Thoracic aorta (tissue), 2 donors: ENCODE measurements at regions not wholly inside any gene's neighbourhood (a gene's known extent, or its start where the extent isn't known, plus 50 kb on each side); places are given as distances from the start of the nearest gene placed in this dataset.
"Not testable (repeated sequence)": the region's sequence is repeated elsewhere in the genome, so short reads cannot be mapped to it uniquely, and the experiment has no call there.

ENCODE experiments used
- ATAC-seq: fragments of 150-250 bp; one replicate; pipeline ENCODE4 v1.8.0; 2017; ENCODE audit warnings: low read depth; ENCODE audit not compliant: insufficient number of reproducible peaks, low FRiP score
- DNase-seq: peaks from one replicate; pipeline ENCODE4 v3.0.0-alpha.2; 2020; ENCODE audit warnings: low spot score
- H3K27ac ChIP-seq, 2 donors: fragments of 200-600 bp; sonication (generic); 1 replicate in 1 of 2; 2 replicates in 1 of 2; pipeline ENCODE4 v1.5.1; 2016; ENCODE audit warnings: mild to moderate bottlenecking in 2 of 2, moderate library complexity in 2 of 2
- H3K27me3 ChIP-seq: fragments of 200-600 bp; sonication (generic); replicated peaks from 2 replicates; pipeline ENCODE4 v1.6.0; 2016; ENCODE audit warnings: mild to moderate bottlenecking; ENCODE audit not compliant: insufficient read depth
- H3K36me3 ChIP-seq: fragments of 200-600 bp; sonication (generic); one replicate; pipeline ENCODE4 v1.5.1; 2016
- H3K4me1 ChIP-seq, 2 donors: fragments of 200-600 bp; sonication (generic); 1 replicate in 1 of 2; 2 replicates in 1 of 2; pipeline versions ENCODE4 v1.5.1 to v1.6.0; 2016; ENCODE audit warnings: low read depth in 2 of 2, mild to moderate bottlenecking in 1 of 2; ENCODE audit not compliant: control insufficient read depth in 1 of 2
- H3K4me3 ChIP-seq: fragments of 200-600 bp; sonication (generic); 2 replicates; pipeline ENCODE4 v1.5.1; 2016; ENCODE audit warnings: mild to moderate bottlenecking
- H3K9me3 ChIP-seq: fragments of 200-600 bp; sonication (generic); 2 replicates; pipeline ENCODE4 v1.5.1; 2016
- TF ChIP-seq, protein P1 (sequence below): fragments of 200-600 bp; sonication (generic); IDR thresholded peaks from one replicate; pipeline ENCODE4 v1.5.1; 2019; ENCODE audit warnings: antibody characterized with exemption

DNA sequence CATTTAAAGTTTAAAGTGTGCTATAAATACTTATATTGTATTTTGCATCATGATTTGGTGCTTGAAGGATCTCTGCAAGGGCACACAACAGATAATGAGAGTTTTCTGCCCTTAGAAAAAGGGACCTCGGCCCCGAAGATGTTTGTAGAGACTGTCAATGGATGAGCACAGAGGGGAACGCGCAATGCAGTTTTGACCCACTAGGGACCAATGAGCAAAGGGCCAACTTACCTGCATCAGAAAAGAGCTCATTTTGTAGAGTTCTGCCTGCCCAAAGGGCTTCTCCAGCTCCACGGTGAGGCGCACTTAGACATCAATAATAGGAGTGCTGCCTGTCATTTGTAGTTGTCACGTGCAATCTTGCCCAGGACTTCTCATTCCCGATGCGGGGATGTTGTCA is 91.1 kb downstream of the BUB3 start:
- no peaks in the 10 kb centered on the region for H3K36me3 ChIP-seq
- no peaks in the 10 kb centered on the region for H3K9me3 ChIP-seq
- no peak overlapping the region for H3K4me3 ChIP-seq
- no peaks in the 10 kb centered on the region for H3K4me1 ChIP-seq
- no peak overlapping the region for H3K27ac ChIP-seq
- DNase-seq (no peak), ATAC-seq (no peak)
- H3K27me3 ChIP-seq: no peaks in the 10 kb centered on the region
- TF ChIP-seq, protein P1, sequence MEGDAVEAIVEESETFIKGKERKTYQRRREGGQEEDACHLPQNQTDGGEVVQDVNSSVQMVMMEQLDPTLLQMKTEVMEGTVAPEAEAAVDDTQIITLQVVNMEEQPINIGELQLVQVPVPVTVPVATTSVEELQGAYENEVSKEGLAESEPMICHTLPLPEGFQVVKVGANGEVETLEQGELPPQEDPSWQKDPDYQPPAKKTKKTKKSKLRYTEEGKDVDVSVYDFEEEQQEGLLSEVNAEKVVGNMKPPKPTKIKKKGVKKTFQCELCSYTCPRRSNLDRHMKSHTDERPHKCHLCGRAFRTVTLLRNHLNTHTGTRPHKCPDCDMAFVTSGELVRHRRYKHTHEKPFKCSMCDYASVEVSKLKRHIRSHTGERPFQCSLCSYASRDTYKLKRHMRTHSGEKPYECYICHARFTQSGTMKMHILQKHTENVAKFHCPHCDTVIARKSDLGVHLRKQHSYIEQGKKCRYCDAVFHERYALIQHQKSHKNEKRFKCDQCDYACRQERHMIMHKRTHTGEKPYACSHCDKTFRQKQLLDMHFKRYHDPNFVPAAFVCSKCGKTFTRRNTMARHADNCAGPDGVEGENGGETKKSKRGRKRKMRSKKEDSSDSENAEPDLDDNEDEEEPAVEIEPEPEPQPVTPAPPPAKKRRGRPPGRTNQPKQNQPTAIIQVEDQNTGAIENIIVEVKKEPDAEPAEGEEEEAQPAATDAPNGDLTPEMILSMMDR: no peak

DNA sequence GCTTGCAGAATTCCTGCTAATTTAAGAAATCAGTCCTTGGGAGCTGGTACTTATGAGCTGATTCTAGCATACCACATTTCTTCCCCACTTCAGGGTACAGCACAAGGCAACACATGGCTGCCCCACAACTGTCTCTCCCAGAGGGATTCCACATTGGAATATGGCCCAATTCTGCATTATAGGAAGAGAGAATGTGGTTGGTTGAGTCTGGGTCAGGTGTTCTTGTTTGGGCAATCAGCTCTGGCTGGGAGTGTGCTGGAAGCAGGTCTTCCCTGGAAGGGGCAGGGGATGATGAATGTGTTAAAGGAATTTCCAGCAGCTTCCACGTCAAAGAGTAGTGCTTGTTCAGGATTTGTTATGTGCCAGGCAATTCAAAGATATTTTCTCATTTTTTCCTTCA is 95.7 kb downstream of the BUB3 start:
- TF ChIP-seq, protein P1: no peak
- no peak overlapping the region for H3K27ac ChIP-seq
- ATAC-seq (no peak), DNase-seq (no peak)
- no peak overlapping the region for H3K4me3 ChIP-seq
- H3K27me3 ChIP-seq: no peaks in the 10 kb centered on the region
- H3K9me3 ChIP-seq: no peaks in the 10 kb centered on the region
- H3K4me1 ChIP-seq: no peaks in the 10 kb centered on the region
- H3K36me3 ChIP-seq: no peaks in the 10 kb centered on the region

DNA sequence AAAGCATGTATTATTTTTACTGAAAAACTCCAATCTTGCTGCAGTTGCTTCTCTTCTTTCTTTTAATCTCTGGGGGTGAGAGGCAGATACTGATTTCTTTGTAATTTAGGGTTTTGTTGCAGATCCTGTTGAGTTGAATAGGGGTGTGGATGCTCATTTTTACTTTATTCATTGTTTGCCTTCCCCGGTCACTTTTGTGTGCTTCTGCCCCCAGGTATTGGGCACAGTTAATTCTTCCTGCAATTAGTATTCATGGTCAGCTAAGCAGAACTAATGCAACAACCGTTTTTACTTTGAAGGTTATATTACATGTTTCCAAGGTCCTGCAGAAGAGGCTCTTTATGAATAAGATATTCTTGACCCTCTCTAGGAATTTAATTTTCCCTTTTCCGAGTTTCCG is 96.4 kb downstream of the BUB3 start:
- TF ChIP-seq, protein P1: no peak
- H3K4me3 ChIP-seq: no peak overlapping the region
- DNase-seq (no peak), ATAC-seq (no peak)
- H3K27me3 ChIP-seq: no peaks in the 10 kb centered on the region
- H3K4me1 ChIP-seq: no peaks in the 10 kb centered on the region
- H3K36me3 ChIP-seq: no peaks in the 10 kb centered on the region
- no peaks in the 10 kb centered on the region for H3K9me3 ChIP-seq
- no peak overlapping the region for H3K27ac ChIP-seq

DNA sequence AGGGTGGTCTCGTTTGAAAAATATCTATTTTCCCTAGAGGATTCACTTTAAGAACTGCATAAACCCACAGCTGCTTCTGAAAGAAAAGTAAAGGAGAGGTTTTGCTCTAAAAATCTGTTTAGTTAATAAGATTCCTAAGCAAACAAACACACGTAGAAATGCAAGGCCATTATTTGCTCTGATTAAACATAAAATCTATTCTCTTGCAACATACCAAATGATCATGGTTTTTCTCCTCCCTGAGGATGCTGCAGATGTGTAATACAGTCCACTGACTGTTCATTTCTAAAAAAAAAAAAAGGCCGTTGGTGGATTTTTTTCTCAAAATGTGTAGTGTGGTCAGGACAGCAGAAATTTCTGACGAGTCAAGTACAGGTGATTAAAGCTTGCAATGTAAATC is 98.6 kb downstream of the BUB3 start:
- DNase-seq (no peak), ATAC-seq (no peak)
- H3K4me1 ChIP-seq: no peaks in the 10 kb centered on the region
- no peaks in the 10 kb centered on the region for H3K9me3 ChIP-seq
- no peaks in the 10 kb centered on the region for H3K36me3 ChIP-seq
- no peak overlapping the region for H3K27ac ChIP-seq
- no peak overlapping the region for H3K4me3 ChIP-seq
- TF ChIP-seq, protein P1: no peak
- no peaks in the 10 kb centered on the region for H3K27me3 ChIP-seq

DNA sequence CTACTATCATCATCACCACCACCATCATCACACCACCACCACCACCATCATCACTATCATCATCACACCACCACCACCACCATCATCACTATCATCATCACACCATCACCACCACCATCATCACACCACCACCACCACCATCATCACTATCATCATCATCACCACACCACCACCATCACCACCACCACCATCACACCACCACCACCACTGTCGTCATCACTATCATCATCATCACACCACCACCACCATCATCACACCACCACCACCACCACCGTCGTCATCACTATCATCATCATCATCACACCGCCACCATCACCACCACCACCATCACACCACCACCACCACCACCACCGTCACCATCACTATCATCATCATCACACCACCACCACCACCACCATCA is 100.1 kb downstream of the BUB3 start:
- not testable (repeated sequence) for H3K36me3 ChIP-seq, H3K9me3 ChIP-seq, DNase-seq, H3K4me3 ChIP-seq, H3K27me3 ChIP-seq, ATAC-seq, H3K27ac ChIP-seq, H3K4me1 ChIP-seq

DNA sequence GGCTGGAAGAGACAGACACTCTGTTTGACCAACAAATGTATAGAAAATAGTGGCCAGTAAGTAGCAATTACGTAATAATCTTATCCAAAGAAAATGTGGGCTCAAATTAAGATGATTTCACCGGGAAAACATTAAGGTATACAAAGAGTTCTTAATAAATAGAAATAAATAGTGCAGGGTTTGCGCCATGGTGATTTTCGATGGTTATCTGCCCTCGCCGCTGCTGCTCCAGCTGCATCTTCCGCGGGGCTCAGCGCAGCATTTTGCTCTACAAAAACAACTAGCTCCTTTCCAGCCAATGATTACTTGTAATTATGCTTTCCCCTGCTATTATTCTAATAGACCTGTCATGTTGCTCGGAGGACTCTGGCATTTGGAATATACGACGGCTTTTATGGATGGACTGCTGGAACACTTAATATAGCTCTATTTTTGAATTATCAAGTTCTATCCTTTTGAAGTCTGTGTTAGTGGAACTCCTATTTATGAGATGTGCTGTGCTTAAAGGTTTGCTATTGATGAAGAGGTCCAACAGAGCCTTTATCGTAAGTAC is 103.8 kb downstream of the BUB3 start:
- ATAC-seq (no peak), DNase-seq (no peak)
- H3K4me3 ChIP-seq: no peak overlapping the region
- no peaks in the 10 kb centered on the region for H3K27me3 ChIP-seq
- TF ChIP-seq, protein P1: no peak
- H3K9me3 ChIP-seq: no peaks in the 10 kb centered on the region
- H3K36me3 ChIP-seq: no peaks in the 10 kb centered on the region
- no peak overlapping the region for H3K27ac ChIP-seq
- H3K4me1 ChIP-seq: no peaks in the 10 kb centered on the region
